ENCODE measurements at regions not wholly inside any gene's neighbourhood (a gene's known extent, or its start where the extent isn't known, plus 50 kb on each side); places are given as distances from the start of the nearest gene placed in this dataset.

GRCh38 chr15:60134609-60135008 lies 130.5 kb downstream of the FOXB1 start:
- ChIA-PET POLR2A (no interaction called here), CTCF (interaction anchor here (0.6 to 1.6 kb wide), 6 partner anchors 9 to 211 kb away, joined by 3 to 4 read pairs (median 3); no protein-coding TSS in a partner anchor)
- Histone ChIP-seq H3K9me1 (replicated peaks; ENCODE audit: control insufficient read depth, extremely low read depth, insufficient read depth, low read length) (no peaks in the 10 kb centered on the region), H3K27ac (ENCODE audit: insufficient read depth, low read depth, low read length) (no peak overlapping the region), H3K4me2 (ENCODE audit: insufficient read depth, low read length) (no peak overlapping the region), H2AFZ (ENCODE audit: low read depth, low read length) (no peak overlapping the region), H3K9me3 (replicated peaks; ENCODE audit: control insufficient read depth, insufficient read depth, low read length) (no peaks in the 10 kb centered on the region), H3K27me3 (ENCODE audit: control insufficient read depth in 2 of 2, insufficient read depth in 2 of 2, low read length in 2 of 2) (peaks cover 5 to 9% of the 10 kb centered on the region in 2 experiments), H3K36me3 (ENCODE audit: control insufficient read depth in 2 of 2, extremely low read depth in 1 of 2, insufficient read depth in 2 of 2, low read length in 2 of 2) (no peaks in the 10 kb centered on the region), H3K4me3 (replicated peaks in 1 of 3; ENCODE audit: insufficient read depth in 1 of 3, low read depth in 1 of 3, low read length in 3 of 3) (no peak overlapping the region), H3K79me2 (ENCODE audit: control insufficient read depth, insufficient read depth, low read length) (no peaks in the 10 kb centered on the region), H3K9ac (replicated peaks; ENCODE audit: extremely low read depth, insufficient read depth, low read length) (no peak overlapping the region), H4K20me1 (replicated peaks; ENCODE audit: control insufficient read depth, extremely low read depth, insufficient read depth, low read length) (no peaks in the 10 kb centered on the region), H3K4me1 (ENCODE audit: control insufficient read depth, extremely low read depth, insufficient read depth, low read length) (no peaks in the 10 kb centered on the region)
- TF ChIP-seq, protein P1, sequence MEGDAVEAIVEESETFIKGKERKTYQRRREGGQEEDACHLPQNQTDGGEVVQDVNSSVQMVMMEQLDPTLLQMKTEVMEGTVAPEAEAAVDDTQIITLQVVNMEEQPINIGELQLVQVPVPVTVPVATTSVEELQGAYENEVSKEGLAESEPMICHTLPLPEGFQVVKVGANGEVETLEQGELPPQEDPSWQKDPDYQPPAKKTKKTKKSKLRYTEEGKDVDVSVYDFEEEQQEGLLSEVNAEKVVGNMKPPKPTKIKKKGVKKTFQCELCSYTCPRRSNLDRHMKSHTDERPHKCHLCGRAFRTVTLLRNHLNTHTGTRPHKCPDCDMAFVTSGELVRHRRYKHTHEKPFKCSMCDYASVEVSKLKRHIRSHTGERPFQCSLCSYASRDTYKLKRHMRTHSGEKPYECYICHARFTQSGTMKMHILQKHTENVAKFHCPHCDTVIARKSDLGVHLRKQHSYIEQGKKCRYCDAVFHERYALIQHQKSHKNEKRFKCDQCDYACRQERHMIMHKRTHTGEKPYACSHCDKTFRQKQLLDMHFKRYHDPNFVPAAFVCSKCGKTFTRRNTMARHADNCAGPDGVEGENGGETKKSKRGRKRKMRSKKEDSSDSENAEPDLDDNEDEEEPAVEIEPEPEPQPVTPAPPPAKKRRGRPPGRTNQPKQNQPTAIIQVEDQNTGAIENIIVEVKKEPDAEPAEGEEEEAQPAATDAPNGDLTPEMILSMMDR (IDR thresholded peaks at IDR 0.05; ENCODE audit: extremely low read depth in 1 of 2, insufficient read depth in 1 of 2, low read depth in 1 of 2, low read length in 2 of 2) = peak in 1 of 2 donors; percentile 36
- no peak for TF ChIP-seq GATA2 (IDR thresholded peaks at IDR 0.05; ENCODE audit: insufficient read depth, insufficient read length, low read depth, low read length)
- intact Hi-C loops (cut with micrococcal nuclease) = no loop called here
- no TSS peak for BruUV-seq (replicated peaks)
- FAIRE-seq (no peak), DNase-seq (ENCODE audit: low read depth, low spot score) (no peak)
- dilution Hi-C loops (cut with MboI; ENCODE audit: extremely low pct_ligation_motif_present, low sequenced_read_pairs) = no loop called here

GRCh38 chr15:60135961-60136360 lies 131.8 kb downstream of the FOXB1 start:
- dilution Hi-C loops (cut with MboI; ENCODE audit: extremely low pct_ligation_motif_present, low sequenced_read_pairs) = no loop called here
- H3K4me2 ChIP-seq (ENCODE audit: insufficient read depth, low read length) = no peak overlapping the region
- no TSS peak for BruUV-seq (replicated peaks)

More at GRCh38 chr15:60135961-60136360, 131.8 kb downstream of the FOXB1 start:
- ChIA-PET POLR2A (no interaction called here), CTCF (interaction anchor here (1.4 to 3.1 kb wide), 2 partner anchors 8 to 11 kb away, joined by 3 to 10 read pairs; no protein-coding TSS in a partner anchor)
- intact Hi-C loops (cut with micrococcal nuclease) = no loop called here
- no peaks in the 10 kb centered on the region for H3K36me3 ChIP-seq (ENCODE audit: control insufficient read depth in 2 of 2, extremely low read depth in 1 of 2, insufficient read depth in 2 of 2, low read length in 2 of 2)
- no peak overlapping the region for H3K9ac ChIP-seq (replicated peaks; ENCODE audit: extremely low read depth, insufficient read depth, low read length)
- no peaks in the 10 kb centered on the region for H3K4me1 ChIP-seq (ENCODE audit: control insufficient read depth, extremely low read depth, insufficient read depth, low read length)
- no peak for DNase-seq (ENCODE audit: low read depth, low spot score)
- H3K27ac ChIP-seq (ENCODE audit: insufficient read depth, low read depth, low read length) = no peak overlapping the region
- TF ChIP-seq FOS (IDR thresholded peaks at IDR 0.05; ENCODE audit: borderline replicate concordance, insufficient read depth, low read length) = no peak
- TF ChIP-seq, protein P1 (IDR thresholded peaks at IDR 0.05; ENCODE audit: extremely low read depth in 1 of 2, insufficient read depth in 1 of 2, low read depth in 1 of 2, low read length in 2 of 2) = no peak
- no peak overlapping the region for H2AFZ ChIP-seq (ENCODE audit: low read depth, low read length)
- FAIRE-seq = no peak
- no peak overlapping the region for H3K4me3 ChIP-seq (replicated peaks in 1 of 3; ENCODE audit: insufficient read depth in 1 of 3, low read depth in 1 of 3, low read length in 3 of 3)
- H4K20me1 ChIP-seq (replicated peaks; ENCODE audit: control insufficient read depth, extremely low read depth, insufficient read depth, low read length) = no peaks in the 10 kb centered on the region
- peaks cover 5 to 20% of the 10 kb centered on the region in 2 experiments for H3K27me3 ChIP-seq (ENCODE audit: control insufficient read depth in 2 of 2, insufficient read depth in 2 of 2, low read length in 2 of 2)
- no peaks in the 10 kb centered on the region for H3K9me3 ChIP-seq (replicated peaks; ENCODE audit: control insufficient read depth, insufficient read depth, low read length)
- H3K9me1 ChIP-seq (replicated peaks; ENCODE audit: control insufficient read depth, extremely low read depth, insufficient read depth, low read length) = no peaks in the 10 kb centered on the region
- no peaks in the 10 kb centered on the region for H3K79me2 ChIP-seq (ENCODE audit: control insufficient read depth, insufficient read depth, low read length)
